ENCODE measurements at regions not wholly inside any gene's neighbourhood (a gene's known extent, or its start where the extent isn't known, plus 50 kb on each side); places are given as distances from the start of the nearest gene placed in this dataset.

- H3K27me3 Mint-ChIP-seq (ENCODE audit: insufficient read depth, low read depth, poor library complexity): no peaks in the 10 kb centered on the region
- Histone ChIP-seq H3K79me2 (replicated peaks; ENCODE audit: insufficient read depth) (no peaks in the 10 kb centered on the region), H3K4me1 (ENCODE audit: insufficient read depth) (no peaks in the 10 kb centered on the region), H3K27ac (ENCODE audit: low read depth) (no peak overlapping the region), H3K27me3 (ENCODE audit: insufficient read depth) (no peaks in the 10 kb centered on the region), H3K4me3 (no peak overlapping the region), H4K20me1 (replicated peaks; ENCODE audit: insufficient read depth) (no peaks in the 10 kb centered on the region), H2AFZ (no peak overlapping the region), H3K36me3 (ENCODE audit: insufficient read depth) (no peaks in the 10 kb centered on the region), H3F3A (replicated peaks; ENCODE audit: low read depth) (no peaks in the 10 kb centered on the region), H3K9me2 (ENCODE audit: insufficient read depth) (no peaks in the 10 kb centered on the region), H3K4me2 (no peak overlapping the region)
- ATAC-seq (no peak), DNase-seq (ENCODE audit: low spot score) (no peak)
- H3K9me3 Mint-ChIP-seq: peaks cover 7% of the 10 kb centered on the region
- no peak overlapping the region for H3K27ac Mint-ChIP-seq
- H3K4me3 Mint-ChIP-seq: no peak overlapping the region
- H3K4me1 Mint-ChIP-seq: no peaks in the 10 kb centered on the region
- TF ChIP-seq STAT1 (IDR thresholded peaks at IDR 0.05; ENCODE audit: unreplicated experiment) (no peak), EZH2 (IDR thresholded peaks at IDR 0.05; ENCODE audit: low read depth, unreplicated experiment) (no peak), NANOG (IDR thresholded peaks at IDR 0.05; ENCODE audit: borderline replicate concordance) (no peak), ZNF114 (CRISPR knock-in tag; IDR thresholded peaks at IDR 0.05) (no peak), JUNB (IDR thresholded peaks at IDR 0.05; ENCODE audit: unreplicated experiment) (no peak), EZH2phosphoT487 (IDR thresholded peaks at IDR 0.05; ENCODE audit: unreplicated experiment) (no peak), POLR2AphosphoS5 (IDR thresholded peaks at IDR 0.05; ENCODE audit: low read depth) (no peak), ZNF331 (CRISPR knock-in tag; IDR thresholded peaks at IDR 0.05; ENCODE audit: low read depth) (no peak)
- TF ChIP-seq, protein P1, sequence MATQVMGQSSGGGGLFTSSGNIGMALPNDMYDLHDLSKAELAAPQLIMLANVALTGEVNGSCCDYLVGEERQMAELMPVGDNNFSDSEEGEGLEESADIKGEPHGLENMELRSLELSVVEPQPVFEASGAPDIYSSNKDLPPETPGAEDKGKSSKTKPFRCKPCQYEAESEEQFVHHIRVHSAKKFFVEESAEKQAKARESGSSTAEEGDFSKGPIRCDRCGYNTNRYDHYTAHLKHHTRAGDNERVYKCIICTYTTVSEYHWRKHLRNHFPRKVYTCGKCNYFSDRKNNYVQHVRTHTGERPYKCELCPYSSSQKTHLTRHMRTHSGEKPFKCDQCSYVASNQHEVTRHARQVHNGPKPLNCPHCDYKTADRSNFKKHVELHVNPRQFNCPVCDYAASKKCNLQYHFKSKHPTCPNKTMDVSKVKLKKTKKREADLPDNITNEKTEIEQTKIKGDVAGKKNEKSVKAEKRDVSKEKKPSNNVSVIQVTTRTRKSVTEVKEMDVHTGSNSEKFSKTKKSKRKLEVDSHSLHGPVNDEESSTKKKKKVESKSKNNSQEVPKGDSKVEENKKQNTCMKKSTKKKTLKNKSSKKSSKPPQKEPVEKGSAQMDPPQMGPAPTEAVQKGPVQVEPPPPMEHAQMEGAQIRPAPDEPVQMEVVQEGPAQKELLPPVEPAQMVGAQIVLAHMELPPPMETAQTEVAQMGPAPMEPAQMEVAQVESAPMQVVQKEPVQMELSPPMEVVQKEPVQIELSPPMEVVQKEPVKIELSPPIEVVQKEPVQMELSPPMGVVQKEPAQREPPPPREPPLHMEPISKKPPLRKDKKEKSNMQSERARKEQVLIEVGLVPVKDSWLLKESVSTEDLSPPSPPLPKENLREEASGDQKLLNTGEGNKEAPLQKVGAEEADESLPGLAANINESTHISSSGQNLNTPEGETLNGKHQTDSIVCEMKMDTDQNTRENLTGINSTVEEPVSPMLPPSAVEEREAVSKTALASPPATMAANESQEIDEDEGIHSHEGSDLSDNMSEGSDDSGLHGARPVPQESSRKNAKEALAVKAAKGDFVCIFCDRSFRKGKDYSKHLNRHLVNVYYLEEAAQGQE (IDR thresholded peaks at IDR 0.05; ENCODE audit: unreplicated experiment): no peak
- TF ChIP-seq, protein P2, sequence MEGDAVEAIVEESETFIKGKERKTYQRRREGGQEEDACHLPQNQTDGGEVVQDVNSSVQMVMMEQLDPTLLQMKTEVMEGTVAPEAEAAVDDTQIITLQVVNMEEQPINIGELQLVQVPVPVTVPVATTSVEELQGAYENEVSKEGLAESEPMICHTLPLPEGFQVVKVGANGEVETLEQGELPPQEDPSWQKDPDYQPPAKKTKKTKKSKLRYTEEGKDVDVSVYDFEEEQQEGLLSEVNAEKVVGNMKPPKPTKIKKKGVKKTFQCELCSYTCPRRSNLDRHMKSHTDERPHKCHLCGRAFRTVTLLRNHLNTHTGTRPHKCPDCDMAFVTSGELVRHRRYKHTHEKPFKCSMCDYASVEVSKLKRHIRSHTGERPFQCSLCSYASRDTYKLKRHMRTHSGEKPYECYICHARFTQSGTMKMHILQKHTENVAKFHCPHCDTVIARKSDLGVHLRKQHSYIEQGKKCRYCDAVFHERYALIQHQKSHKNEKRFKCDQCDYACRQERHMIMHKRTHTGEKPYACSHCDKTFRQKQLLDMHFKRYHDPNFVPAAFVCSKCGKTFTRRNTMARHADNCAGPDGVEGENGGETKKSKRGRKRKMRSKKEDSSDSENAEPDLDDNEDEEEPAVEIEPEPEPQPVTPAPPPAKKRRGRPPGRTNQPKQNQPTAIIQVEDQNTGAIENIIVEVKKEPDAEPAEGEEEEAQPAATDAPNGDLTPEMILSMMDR (conservative IDR thresholded peaks at IDR 0.05; ENCODE audit: low read depth in 2 of 2): no peak
- TF ChIP-seq, protein P3, sequence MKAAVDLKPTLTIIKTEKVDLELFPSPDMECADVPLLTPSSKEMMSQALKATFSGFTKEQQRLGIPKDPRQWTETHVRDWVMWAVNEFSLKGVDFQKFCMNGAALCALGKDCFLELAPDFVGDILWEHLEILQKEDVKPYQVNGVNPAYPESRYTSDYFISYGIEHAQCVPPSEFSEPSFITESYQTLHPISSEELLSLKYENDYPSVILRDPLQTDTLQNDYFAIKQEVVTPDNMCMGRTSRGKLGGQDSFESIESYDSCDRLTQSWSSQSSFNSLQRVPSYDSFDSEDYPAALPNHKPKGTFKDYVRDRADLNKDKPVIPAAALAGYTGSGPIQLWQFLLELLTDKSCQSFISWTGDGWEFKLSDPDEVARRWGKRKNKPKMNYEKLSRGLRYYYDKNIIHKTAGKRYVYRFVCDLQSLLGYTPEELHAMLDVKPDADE (IDR thresholded peaks at IDR 0.05): no peak
- H3K36me3 Mint-ChIP-seq (ENCODE audit: low read depth): peaks cover 6% of the 10 kb centered on the region; the same call in 2 of the 3 replicates
These were observed 748.6 kb upstream of the DDX18 start for GRCh38 chr2:117065912-117066311.
